NT2/D1 (cell line): ENCODE measurements at regions not wholly inside any gene's neighbourhood (a gene's known extent, or its start where the extent isn't known, plus 50 kb on each side); places are given as distances from the start of the nearest gene placed in this dataset.

Source experiments
- SUZ12 ChIP-seq: IDR thresholded peaks from 2 replicates; pipeline ENCODE4 v1.6.1; 2011; ENCODE audit not compliant: insufficient read length, insufficient read depth; ENCODE audit errors: extremely low read depth
- ZNF274 ChIP-seq: IDR thresholded peaks from 2 replicates; pipeline ENCODE4 v1.6.1; 2011; ENCODE audit warnings: mild to moderate bottlenecking, low read depth, low read length

DNA sequence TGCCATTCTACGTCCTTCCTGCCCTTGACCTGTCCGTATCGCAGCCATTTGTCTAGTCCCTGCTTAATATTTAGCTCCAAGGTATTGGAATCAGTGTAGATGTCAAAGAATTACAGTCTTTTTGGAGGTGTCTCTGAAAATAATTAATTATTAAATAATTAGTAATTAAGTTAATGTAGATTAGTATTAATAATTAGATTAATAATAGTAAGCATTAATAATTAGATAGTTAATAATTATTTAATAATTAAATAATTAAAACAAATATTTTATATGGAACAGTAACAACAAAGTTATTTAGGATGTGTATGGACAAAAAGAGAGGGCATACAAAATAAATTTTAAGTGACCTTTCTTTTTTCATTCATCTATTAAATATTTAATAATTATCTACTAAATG is 639.6 kb downstream of the AACS start:
- TF ChIP-seq SUZ12 (no peak), ZNF274 (no peak)
